H1 (cell line): ENCODE measurements at regions not wholly inside any gene's neighbourhood (a gene's known extent, or its start where the extent isn't known, plus 50 kb on each side); places are given as distances from the start of the nearest gene placed in this dataset.

Experiments
- CTCF ChIA-PET: fragments of 300-600 bp; sonication (Branson Sonifier 250); formaldehyde crosslinking; loops from one replicate; lab custom pipeline; 2021; ENCODE audit not compliant: partially characterized antibody; lab: Charles Lee
- POLR2A ChIA-PET: fragments of 300-600 bp; sonication (Branson Sonifier 250); formaldehyde crosslinking; loops from one replicate; lab custom pipeline; 2021; ENCODE audit warnings: inconsistent platforms; ENCODE audit not compliant: partially characterized antibody; lab: Charles Lee
- DNase-seq, 2 experiments: peaks; one replicate each; pipeline versions ENCODE4 v3.0.0 to v3.0.0-alpha.2; 2010 to 2022; ENCODE audit warnings: low spot score in 2 of 2, low read depth in 1 of 2, mixed read lengths in 1 of 2
- FAIRE-seq: peaks from 2 replicates; lab custom pipeline; 2011; peaks lifted over from hg19 to GRCh38; lab: Jason Lieb, UNC
- H2AFZ ChIP-seq: 2 replicates; pipeline ENCODE4 v1.8.1; 2012; ENCODE audit warnings: low read length, inconsistent platforms
- H2AK5ac ChIP-seq: 2 replicates; pipeline ENCODE4 v1.6.1; 2013; ENCODE audit warnings: low read depth, low read length
- H2BK120ac ChIP-seq: replicated peaks from 2 replicates; pipeline ENCODE3; 2013; ENCODE audit warnings: low read depth, low read length, inconsistent platforms
- H2BK12ac ChIP-seq: 2 replicates; pipeline ENCODE4 v1.6.1; 2013; ENCODE audit warnings: low read depth, low read length
- H2BK15ac ChIP-seq: 2 replicates; pipeline ENCODE4 v1.6.1; 2013; ENCODE audit warnings: low read length
- H2BK20ac ChIP-seq: 2 replicates; pipeline ENCODE4 v1.6.1; 2013; ENCODE audit warnings: low read length
- H2BK5ac ChIP-seq: 2 replicates; pipeline ENCODE4 v1.6.1; 2013; ENCODE audit warnings: low read depth, low read length
- H3K14ac ChIP-seq: 2 replicates; pipeline ENCODE4 v1.6.1; 2013; ENCODE audit warnings: inconsistent platforms; ENCODE audit not compliant: insufficient read length
- H3K18ac ChIP-seq: 2 replicates; pipeline ENCODE4 v1.6.1; 2013; ENCODE audit warnings: low read length; ENCODE audit errors: extremely low read depth
- H3K23ac ChIP-seq: 2 replicates; pipeline ENCODE4 v1.6.1; 2013; ENCODE audit warnings: inconsistent platforms; ENCODE audit not compliant: insufficient read length
- H3K23me2 ChIP-seq: 2 replicates; pipeline ENCODE4 v1.6.1; 2013; ENCODE audit warnings: low read depth, low read length
- H3K27ac ChIP-seq: 2 replicates; pipeline ENCODE4 v1.6.1; 2011; ENCODE audit warnings: low read depth, low read length, inconsistent platforms
- H3K27me3 ChIP-seq, 4 experiments: replicated peaks in 1 of 4; 1 replicate in 1 of 4; 2 replicates in 3 of 4; pipeline versions ENCODE4 v1.6.1 to v1.8.1; 2011 to 2013; ENCODE audit warnings: low read length in 3 of 4, mild to moderate bottlenecking in 3 of 4, inconsistent platforms in 2 of 4, mixed read lengths in 2 of 4, moderate library complexity in 1 of 4; ENCODE audit not compliant: control insufficient read depth in 3 of 4, insufficient read depth in 3 of 4; ENCODE audit errors: extremely low read depth in 1 of 4
- H3K36me3 ChIP-seq, 4 experiments: 2 replicates each; pipeline versions ENCODE4 v1.6.1 to v1.8.1; 2011 to 2013; ENCODE audit warnings: mild to moderate bottlenecking in 4 of 4, low read length in 3 of 4, moderate library complexity in 2 of 4, control low read depth in 1 of 4, inconsistent platforms in 1 of 4; ENCODE audit not compliant: insufficient read depth in 4 of 4, control insufficient read depth in 2 of 4
- H3K4ac ChIP-seq: replicated peaks from 2 replicates; pipeline ENCODE3; 2013; ENCODE audit warnings: low read length, low read depth, mixed read lengths, inconsistent platforms; ENCODE audit not compliant: insufficient read length
- H3K4me1 ChIP-seq, 4 experiments: replicated peaks in 1 of 4; 1 replicate in 1 of 4; 2 replicates in 3 of 4; pipeline versions ENCODE4 v1.6.1 to v1.8.1; 2011 to 2013; ENCODE audit warnings: low read length in 3 of 4, inconsistent platforms in 2 of 4, mixed read lengths in 1 of 4; ENCODE audit not compliant: insufficient read depth in 4 of 4, control insufficient read depth in 3 of 4
- H3K4me2 ChIP-seq, 2 experiments: 2 replicates each; pipeline versions ENCODE4 v1.6.1 to v1.8.1; 2011 to 2013; ENCODE audit warnings: low read depth in 2 of 2, low read length in 2 of 2, control low read depth in 1 of 2, inconsistent platforms in 1 of 2, mild to moderate bottlenecking in 1 of 2; ENCODE audit not compliant: insufficient read depth in 1 of 2
- H3K4me3 ChIP-seq, 4 experiments: fragments of 200-600, 300-600 bp in 1 of 4; sonication (generic), shearing (Covaris generic), sonication (Bioruptor Twin) in 1 of 4; 2 replicates each; pipeline versions ENCODE4 v1.5.1 to v1.8.1; 2011 to 2016; ENCODE audit warnings: low read length in 4 of 4, low read depth in 3 of 4, control low read depth in 2 of 4, inconsistent platforms in 2 of 4, mild to moderate bottlenecking in 2 of 4, mixed read lengths in 1 of 4, moderate library complexity in 1 of 4; ENCODE audit not compliant: insufficient read depth in 2 of 4; ENCODE audit errors: extremely low read depth in 1 of 4
- H3K56ac ChIP-seq: replicated peaks from 2 replicates; pipeline ENCODE3; 2013; ENCODE audit warnings: low read depth, mild to moderate bottlenecking, mixed read lengths, low read length, inconsistent platforms; ENCODE audit not compliant: insufficient read length
- H3K79me1 ChIP-seq: 2 replicates; pipeline ENCODE4 v1.6.1; 2013; ENCODE audit warnings: low read depth, low read length, control low read depth
- H3K79me2 ChIP-seq, 2 experiments: 2 replicates each; pipeline versions ENCODE4 v1.6.1 to v1.8.1; 2012 to 2013; ENCODE audit warnings: low read length in 2 of 2, mild to moderate bottlenecking in 2 of 2, inconsistent platforms in 1 of 2; ENCODE audit not compliant: insufficient read depth in 2 of 2, control insufficient read depth in 1 of 2
- H3K9ac ChIP-seq, 4 experiments: replicated peaks in 1 of 4; 1 replicate in 1 of 4; 2 replicates in 3 of 4; pipeline versions ENCODE4 v1.6.1 to v1.8.1; 2011 to 2013; ENCODE audit warnings: low read depth in 3 of 4, low read length in 3 of 4, control low read depth in 2 of 4, mild to moderate bottlenecking in 2 of 4, moderate library complexity in 2 of 4, inconsistent platforms in 1 of 4; ENCODE audit errors: extremely low read depth in 1 of 4
- H3K9me3 ChIP-seq, 2 experiments: 2 replicates each; pipeline versions ENCODE4 v1.6.1 to v1.8.1; 2012 to 2013; ENCODE audit warnings: mild to moderate bottlenecking in 2 of 2, moderate library complexity in 2 of 2, control low read depth in 1 of 2, inconsistent platforms in 1 of 2, low read depth in 1 of 2, low read length in 1 of 2, mixed read lengths in 1 of 2; ENCODE audit not compliant: insufficient read depth in 2 of 2
- H4K20me1 ChIP-seq, 2 experiments: replicated peaks in 1 of 2; 2 replicates each; pipeline versions ENCODE3 to v1.8.1; 2011 to 2013; ENCODE audit warnings: inconsistent platforms in 2 of 2, low read length in 2 of 2, mild to moderate bottlenecking in 1 of 2; ENCODE audit not compliant: insufficient read depth in 2 of 2, control insufficient read depth in 1 of 2
- H4K5ac ChIP-seq: 2 replicates; pipeline ENCODE4 v1.6.1; 2013; ENCODE audit warnings: low read length, low read depth, mixed read lengths, inconsistent platforms; ENCODE audit not compliant: insufficient read length
- H4K8ac ChIP-seq: 2 replicates; pipeline ENCODE4 v1.8.0; 2013; ENCODE audit warnings: mild to moderate bottlenecking, moderate library complexity, low read length, inconsistent platforms; ENCODE audit not compliant: insufficient read depth; ENCODE audit errors: extremely low read depth
- H4K91ac ChIP-seq: replicated peaks from 2 replicates; pipeline ENCODE3; 2013; ENCODE audit warnings: low read length, mixed read lengths, inconsistent platforms; ENCODE audit not compliant: insufficient read length
- ASH2L ChIP-seq: fragments of 200-600, 300-600 bp; sonication (generic); IDR thresholded peaks from one replicate; pipeline ENCODE4 v1.7.1; 2017; ENCODE audit warnings: low read length
- POLR2AphosphoS5 ChIP-seq: IDR thresholded peaks from 2 replicates; pipeline ENCODE4 v1.6.1; 2011; ENCODE audit warnings: low read depth, low read length
- RAD21 ChIP-seq, 2 experiments: IDR thresholded peaks in 1 of 2; conservative IDR thresholded peaks in 1 of 2; 2 replicates each; pipeline ENCODE4 v1.6.1; 2011; ENCODE audit warnings: low read depth in 2 of 2, low read length in 2 of 2, improper control_type of control experiment in 1 of 2, inconsistent platforms in 1 of 2, mild to moderate bottlenecking in 1 of 2, moderate library complexity in 1 of 2
- SIRT6 ChIP-seq: IDR thresholded peaks from one replicate; pipeline ENCODE4 v1.7.1; 2012; ENCODE audit warnings: low read length, inconsistent platforms
- SP2 ChIP-seq: IDR thresholded peaks from 2 replicates; pipeline ENCODE4 v1.6.1; 2012; ENCODE audit warnings: mild to moderate bottlenecking, low read length, inconsistent platforms
- TCF12 ChIP-seq: IDR thresholded peaks from 2 replicates; pipeline ENCODE4 v1.6.1; 2011; ENCODE audit warnings: low read depth, mild to moderate bottlenecking, low read length
- WGBS, 2 experiments: shearing (Covaris generic) in 1 of 2; methylation state at CpG; one replicate each; pipeline versions ENCODE4 v1.1.6 to v1.1.7; 2013 to 2015; ENCODE audit warnings: low lambda C conversion rate in 2 of 2, mixed read lengths in 2 of 2, inconsistent platforms in 1 of 2, low coverage in 1 of 2, missing lambda C conversion rate in 1 of 2; ENCODE audit not compliant: insufficient replicate concordance in 2 of 2, insufficient coverage in 1 of 2, insufficient read length in 1 of 2; ENCODE audit errors: extremely low coverage in 1 of 2, missing lambda C conversion rate in 1 of 2; 5-methylcytosine and 5-hydroxymethylcytosine counted together
- TF ChIP-seq, protein P1 (sequence below): IDR thresholded peaks from 2 replicates; pipeline ENCODE4 v1.6.1; 2012; ENCODE audit warnings: low read length, inconsistent platforms

- no peak overlapping the region for H3K18ac ChIP-seq
- H3K79me2 ChIP-seq: no peaks in the 10 kb centered on the region
- no peak overlapping the region for H2BK120ac ChIP-seq
- no peaks in the 10 kb centered on the region for H3K36me3 ChIP-seq
- no peak overlapping the region for H3K9ac ChIP-seq
- no peak overlapping the region for H3K56ac ChIP-seq
- H3K23me2 ChIP-seq: no peaks in the 10 kb centered on the region
- no peak overlapping the region for H3K4me2 ChIP-seq
- H4K5ac ChIP-seq: no peak overlapping the region
- H3K27ac ChIP-seq: no peak overlapping the region
- no peak overlapping the region for H3K14ac ChIP-seq
- no peak overlapping the region for H2BK12ac ChIP-seq
- H3K9me3 ChIP-seq: no peaks in the 10 kb centered on the region; a peak in 1 of 4 replicates
- H3K4me1 ChIP-seq: peaks cover 0 to 3% (median 0%) of the 10 kb centered on the region in 4 experiments; a peak in 1 of 7 replicates
- no peaks in the 10 kb centered on the region for H3K79me1 ChIP-seq
- ChIA-PET CTCF (interaction anchor here (0.9 kb wide), 1 partner anchor 9 kb away, joined by 3 read pairs; no protein-coding TSS in a partner anchor), POLR2A (no interaction called here)
- no peak overlapping the region for H4K8ac ChIP-seq
- no peak overlapping the region for H4K91ac ChIP-seq
- H2BK20ac ChIP-seq: no peak overlapping the region
- no peak overlapping the region for H2AFZ ChIP-seq
- WGBS, 2 experiments: 94% methylated on average over 19 of the region's 19 CpGs; no CpG with 5 or more reads in 1 of the 2 experiments
- no peak overlapping the region for H3K23ac ChIP-seq
- no peak overlapping the region for H3K4me3 ChIP-seq
- no peaks in the 10 kb centered on the region for H3K27me3 ChIP-seq
- H3K4ac ChIP-seq: no peak overlapping the region
- H2BK15ac ChIP-seq: no peak overlapping the region
- no peak overlapping the region for H2AK5ac ChIP-seq
- DNase-seq (no peak), FAIRE-seq (no peak)
- no peak overlapping the region for H2BK5ac ChIP-seq
- TF ChIP-seq ASH2L: no peak
- no peak for TF ChIP-seq TCF12
- no peak for TF ChIP-seq SP2
- TF ChIP-seq, protein P1, sequence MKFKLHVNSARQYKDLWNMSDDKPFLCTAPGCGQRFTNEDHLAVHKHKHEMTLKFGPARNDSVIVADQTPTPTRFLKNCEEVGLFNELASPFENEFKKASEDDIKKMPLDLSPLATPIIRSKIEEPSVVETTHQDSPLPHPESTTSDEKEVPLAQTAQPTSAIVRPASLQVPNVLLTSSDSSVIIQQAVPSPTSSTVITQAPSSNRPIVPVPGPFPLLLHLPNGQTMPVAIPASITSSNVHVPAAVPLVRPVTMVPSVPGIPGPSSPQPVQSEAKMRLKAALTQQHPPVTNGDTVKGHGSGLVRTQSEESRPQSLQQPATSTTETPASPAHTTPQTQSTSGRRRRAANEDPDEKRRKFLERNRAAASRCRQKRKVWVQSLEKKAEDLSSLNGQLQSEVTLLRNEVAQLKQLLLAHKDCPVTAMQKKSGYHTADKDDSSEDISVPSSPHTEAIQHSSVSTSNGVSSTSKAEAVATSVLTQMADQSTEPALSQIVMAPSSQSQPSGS: no peak
- TF ChIP-seq SIRT6: no peak
- TF ChIP-seq POLR2AphosphoS5: no peak
- TF ChIP-seq RAD21 (IDR thresholded peaks at IDR 0.05 in 1 of 2, conservative IDR thresholded peaks at IDR 0.05 in 1 of 2; ENCODE audit: low read depth in 2 of 2, low read length in 2 of 2): no peak
- H4K20me1 ChIP-seq: no peaks in the 10 kb centered on the region
Observed at GRCh38 chr6:168901076-168901475, 352.6 kb downstream of the THBS2 start.
